RPMI7951 (cell line): ENCODE measurements at regions not wholly inside any gene's neighbourhood (a gene's known extent, or its start where the extent isn't known, plus 50 kb on each side); places are given as distances from the start of the nearest gene placed in this dataset.
A peak's percentile ranks its signal among the peaks of the same experiment; 100 is the strongest.
"Not testable (repeated sequence)": the region's sequence is repeated elsewhere in the genome, so short reads cannot be mapped to it uniquely, and the experiment has no call there.

Source experiments
- DNase-seq: peaks from one replicate; pipeline ENCODE4 v3.0.0-alpha.2; 2012; ENCODE audit warnings: low read depth

DNA sequence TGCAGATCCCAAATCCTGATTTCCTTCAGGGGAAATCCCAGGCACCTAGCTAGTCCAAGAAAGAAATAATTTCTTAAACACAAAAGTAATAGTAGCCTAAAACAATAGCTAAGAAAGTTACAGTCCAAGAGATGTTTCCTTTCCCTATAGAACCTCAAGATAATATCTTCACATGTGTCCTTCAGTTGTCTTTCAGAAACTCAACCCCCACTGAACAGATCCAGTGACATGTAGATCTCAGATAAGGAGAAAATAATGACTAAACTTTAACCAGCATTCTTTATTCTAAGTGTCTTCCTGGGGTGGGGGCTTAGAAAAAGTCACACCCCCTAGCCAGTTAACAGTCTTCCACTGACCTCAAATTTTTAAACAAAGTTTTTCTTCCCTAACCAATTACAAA is 131.3 kb upstream of the ADRA1B start:
- DNase-seq = no peak

DNA sequence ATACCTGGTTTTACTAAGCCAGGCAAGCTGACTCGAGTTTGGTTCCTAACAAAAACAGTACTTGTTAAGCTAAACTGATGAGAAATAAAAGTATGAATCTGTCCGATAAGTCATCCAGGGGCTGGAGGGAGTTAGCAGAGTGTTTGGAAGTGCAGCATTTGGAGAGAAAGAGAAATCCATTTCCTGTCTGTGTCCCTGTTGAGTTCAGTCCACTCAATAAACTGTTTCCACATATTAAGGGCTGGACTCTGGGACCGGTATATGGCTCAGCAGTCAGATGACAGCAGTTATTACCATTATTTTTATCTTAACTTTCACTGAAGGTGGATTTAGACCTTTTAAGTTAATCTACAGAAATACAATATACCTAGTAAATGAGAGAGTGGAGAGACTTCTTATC is 130.6 kb upstream of the ADRA1B start:
- DNase-seq = no peak

DNA sequence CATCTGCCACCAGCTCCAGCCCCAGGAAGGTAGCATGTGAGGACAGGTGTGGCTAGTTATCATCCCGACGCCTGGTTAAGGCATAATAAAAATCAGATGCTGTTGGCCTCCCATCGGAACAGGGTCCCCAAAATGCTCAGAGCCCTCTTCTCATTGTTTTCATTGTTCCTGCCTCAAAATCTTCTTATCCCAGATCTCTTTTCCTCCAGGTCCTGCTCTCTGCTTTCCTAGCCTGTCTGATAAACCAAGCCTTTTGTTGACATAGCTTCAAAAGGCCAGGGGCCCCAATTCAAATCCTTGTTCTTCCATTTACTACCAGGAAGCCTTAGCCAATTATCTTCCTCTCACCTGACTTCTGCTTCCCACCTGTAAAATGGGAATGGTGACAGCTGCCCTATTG is 130.1 kb upstream of the ADRA1B start:
- DNase-seq = no peak

DNA sequence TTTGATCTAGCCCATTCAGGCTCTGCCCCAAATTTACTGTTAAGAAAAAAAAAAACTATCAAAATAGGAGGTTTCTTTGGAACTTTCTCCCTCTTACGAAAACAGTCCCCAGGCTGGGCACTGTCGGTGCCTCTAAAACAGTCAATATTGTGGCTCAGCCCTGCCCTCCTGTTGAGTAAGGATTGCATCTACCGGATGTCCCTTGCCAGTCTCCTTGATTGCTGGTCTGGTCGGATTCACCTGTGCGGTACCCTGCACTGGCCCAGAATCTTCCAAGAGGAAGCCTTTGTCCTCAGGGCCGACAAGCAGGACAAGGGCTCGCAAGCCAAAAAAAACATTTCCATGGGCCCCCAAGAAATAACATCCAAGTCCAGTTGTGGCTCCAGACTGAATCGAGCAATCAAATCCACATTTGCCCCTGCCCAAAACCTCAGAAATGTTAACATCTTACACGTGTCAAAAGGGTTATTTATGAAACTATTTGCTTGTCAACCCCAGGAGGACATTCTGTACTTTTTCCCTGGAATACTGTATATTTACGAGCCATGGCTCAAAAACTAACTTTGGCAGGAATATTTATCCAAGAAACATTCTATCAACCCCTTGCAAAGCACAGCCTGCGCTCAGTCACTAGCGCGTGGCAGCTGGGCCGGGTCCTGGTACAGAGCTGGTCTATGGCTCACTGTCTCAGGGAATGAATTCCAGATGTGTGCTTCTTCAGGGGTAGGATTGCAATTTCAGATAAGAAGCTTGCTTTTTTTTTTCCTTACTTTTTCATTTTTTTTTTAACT is 129.2 kb upstream of the ADRA1B start:
- peak; percentile 46 for DNase-seq

DNA sequence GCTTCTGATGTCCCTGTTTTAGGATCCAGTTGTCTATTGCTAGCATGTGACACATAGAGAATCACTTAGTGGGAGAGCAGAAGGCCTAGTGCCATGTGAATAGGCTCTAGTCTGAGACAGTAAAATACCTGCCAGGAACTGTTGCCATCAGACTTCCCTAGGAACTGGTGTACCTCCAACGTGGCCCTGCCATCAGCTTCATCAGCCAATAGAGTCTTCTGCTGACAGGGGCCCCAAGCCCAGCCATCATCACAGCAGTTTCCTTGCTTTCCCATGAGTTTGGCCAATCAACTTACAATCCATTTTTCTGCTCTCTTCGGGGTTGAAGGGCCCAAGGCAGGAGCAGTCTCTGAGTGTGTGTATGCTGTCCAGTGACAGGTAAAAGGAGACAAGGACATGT is 128.4 kb upstream of the ADRA1B start:
- no peak for DNase-seq

DNA sequence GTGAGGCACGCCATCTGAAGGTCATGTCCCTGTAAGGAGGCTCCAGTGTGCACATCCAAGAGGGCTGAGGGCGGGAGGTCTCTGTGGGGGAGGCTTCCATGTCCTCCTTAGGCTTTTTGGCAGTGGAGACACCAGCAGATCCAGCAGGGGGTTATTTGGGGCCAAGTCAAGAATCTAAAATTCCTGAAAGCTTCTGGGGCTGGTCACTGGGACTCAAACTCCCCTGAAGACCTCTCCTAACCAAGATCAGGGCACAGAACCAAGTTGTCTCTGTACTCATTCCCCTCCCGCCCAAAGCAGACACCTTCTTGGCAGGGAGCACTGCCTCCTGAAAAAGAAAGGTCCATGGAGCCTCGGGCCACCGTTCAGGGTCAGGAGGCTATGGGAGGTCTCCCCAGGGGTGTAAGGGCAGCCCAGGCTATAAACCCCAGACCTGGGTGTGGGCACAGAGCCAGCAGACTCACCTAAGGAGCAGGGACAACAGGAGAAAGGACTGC is 127.4 kb upstream of the ADRA1B start:
- no peak for DNase-seq

GRCh38 chr5:159792180-159792579 is 124.1 kb upstream of the ADRA1B start:
- no peak for DNase-seq

DNA sequence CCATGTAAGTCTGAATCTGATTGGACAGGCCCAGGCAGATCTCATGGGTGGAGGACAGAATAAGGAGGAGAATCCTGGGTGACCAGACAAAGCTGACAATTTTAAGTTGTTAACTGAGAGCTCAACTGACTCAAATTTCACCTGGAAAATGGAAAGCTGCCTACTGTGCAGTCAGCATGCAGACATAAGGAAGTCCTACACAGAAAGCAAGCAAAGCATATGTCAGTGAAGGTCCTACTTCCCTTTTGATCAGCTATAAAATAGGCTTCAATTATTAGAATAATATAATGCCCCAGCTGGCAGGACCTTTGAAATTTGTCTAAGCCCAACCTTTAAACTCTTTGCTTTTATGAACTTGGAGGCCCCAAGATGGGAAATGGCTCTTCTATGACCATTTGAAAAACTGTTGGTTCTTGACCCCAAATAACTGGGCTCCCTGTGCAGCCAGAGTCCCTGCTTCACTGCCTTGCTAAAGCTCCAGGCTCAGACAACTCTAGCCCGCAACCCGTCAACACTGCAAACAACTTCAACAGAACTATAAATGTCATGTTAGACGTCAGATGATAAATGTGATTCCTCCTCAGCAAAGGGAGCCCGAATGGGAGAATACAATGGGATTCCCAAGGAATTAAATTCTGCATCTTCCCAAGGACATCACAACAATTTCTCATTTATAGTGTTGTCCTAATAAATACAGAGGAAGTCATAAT is 118.9 kb upstream of the ADRA1B start:
- DNase-seq = no peak

DNA sequence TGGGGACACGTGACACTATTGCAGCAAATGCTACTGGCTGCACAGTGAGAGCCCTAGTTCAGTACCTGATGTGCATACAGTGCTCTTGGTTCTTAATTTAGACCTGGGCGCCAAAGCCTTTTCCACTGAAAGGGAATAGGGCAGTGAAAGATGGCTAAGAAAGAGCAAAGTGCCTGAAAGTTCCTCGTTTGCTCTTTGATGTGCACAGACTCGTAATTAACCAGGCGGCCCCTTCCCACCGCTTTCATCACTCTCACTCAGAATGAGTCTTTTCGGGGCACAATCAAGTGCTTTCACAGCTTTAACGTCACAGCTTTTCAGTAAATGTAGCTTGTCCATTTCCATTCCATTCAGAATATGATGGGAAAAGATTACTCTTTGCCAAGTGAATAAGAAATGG is 116.6 kb upstream of the ADRA1B start:
- no peak for DNase-seq

GRCh38 chr5:159800131-159800840 is 116.0 kb upstream of the ADRA1B start:
- no peak for DNase-seq

GRCh38 chr5:159801303-159801702 is 115.0 kb upstream of the ADRA1B start:
- no peak for DNase-seq

DNA sequence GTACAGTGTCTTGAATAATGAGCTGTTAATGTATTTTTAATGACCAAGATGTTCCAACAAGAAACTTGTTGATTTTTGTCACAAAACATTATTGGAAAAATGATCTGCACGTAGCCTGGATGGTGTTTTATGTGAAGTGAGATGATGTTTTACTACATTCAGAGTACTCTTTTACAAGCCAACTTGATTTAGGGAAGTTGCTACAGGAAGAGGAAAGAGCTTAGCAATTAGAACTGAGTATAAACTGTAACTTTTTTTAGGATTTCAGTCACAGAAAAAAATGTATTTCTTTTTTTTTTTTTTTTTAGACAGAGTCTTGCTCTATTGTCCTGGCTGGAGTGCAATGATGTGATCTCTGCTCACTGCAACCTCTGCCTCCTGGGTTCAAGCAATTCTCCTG is 113.6 kb upstream of the ADRA1B start:
- no peak for DNase-seq

DNA sequence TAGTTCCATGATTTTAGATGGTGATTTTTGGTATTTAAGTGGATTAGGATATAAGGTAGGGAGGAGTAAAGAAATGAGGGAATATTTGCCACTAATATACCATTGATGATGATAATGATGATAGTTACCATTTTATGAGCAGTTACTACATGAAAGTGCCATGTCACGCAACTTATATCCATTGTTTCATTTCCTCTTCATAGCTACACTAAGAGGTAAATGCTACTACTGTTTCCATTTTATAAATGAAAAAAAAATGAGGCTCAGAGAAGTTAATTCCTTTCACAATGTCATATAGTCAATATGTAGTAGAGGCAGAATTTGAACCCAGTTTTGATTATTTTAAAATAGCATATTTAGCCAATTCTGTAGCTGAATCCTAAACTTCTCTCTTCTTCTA is 112.2 kb upstream of the ADRA1B start:
- DNase-seq = no peak

DNA sequence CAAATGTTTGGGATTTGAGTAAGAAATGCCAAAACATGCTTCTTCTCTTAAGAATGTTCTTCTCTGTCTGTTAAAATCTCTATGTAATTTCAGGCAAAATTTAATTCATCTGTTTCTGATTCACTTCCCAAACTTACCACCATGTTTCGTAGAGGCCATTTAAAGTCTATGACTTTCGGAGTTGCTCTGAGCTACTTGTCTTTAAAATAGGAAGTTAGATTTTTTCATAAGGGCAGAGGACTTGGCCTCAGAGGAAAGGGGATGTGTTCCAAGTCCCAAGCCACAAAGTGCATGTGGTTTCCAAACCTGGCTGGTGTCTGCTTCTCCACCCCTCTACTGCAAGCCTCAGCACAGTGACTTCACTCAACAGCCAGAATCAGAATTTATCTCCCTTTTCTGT is 111.3 kb upstream of the ADRA1B start:
- no peak for DNase-seq

- DNase-seq = not testable (repeated sequence)
Measured at GRCh38 chr5:159807135-159807534, 109.1 kb upstream of the ADRA1B start.

DNA sequence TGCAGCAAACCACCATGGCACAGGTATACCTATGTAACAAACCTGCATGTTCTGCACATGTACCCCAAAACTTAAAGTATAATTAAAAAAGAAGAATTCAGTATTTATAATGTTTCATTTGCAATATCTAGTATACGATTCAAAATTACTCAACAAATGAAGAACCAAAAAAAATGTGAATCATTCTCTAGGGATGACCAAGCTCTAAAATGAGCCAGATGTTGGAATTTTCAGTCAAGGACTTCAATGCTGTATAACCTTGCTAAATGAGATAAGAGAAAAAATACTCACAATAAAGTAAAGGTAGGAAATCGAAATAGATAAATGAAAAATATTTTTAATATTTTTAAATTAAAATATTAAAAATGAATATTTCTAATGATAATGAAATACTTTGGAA is 108.7 kb upstream of the ADRA1B start:
- no peak for DNase-seq

GRCh38 chr5:159811712-159812111 is 104.6 kb upstream of the ADRA1B start:
- DNase-seq = no peak

GRCh38 chr5:159812759-159813158 is 103.5 kb upstream of the ADRA1B start:
- DNase-seq = not testable (repeated sequence)

GRCh38 chr5:159814222-159814621 is 102.1 kb upstream of the ADRA1B start:
- DNase-seq = no peak

DNA sequence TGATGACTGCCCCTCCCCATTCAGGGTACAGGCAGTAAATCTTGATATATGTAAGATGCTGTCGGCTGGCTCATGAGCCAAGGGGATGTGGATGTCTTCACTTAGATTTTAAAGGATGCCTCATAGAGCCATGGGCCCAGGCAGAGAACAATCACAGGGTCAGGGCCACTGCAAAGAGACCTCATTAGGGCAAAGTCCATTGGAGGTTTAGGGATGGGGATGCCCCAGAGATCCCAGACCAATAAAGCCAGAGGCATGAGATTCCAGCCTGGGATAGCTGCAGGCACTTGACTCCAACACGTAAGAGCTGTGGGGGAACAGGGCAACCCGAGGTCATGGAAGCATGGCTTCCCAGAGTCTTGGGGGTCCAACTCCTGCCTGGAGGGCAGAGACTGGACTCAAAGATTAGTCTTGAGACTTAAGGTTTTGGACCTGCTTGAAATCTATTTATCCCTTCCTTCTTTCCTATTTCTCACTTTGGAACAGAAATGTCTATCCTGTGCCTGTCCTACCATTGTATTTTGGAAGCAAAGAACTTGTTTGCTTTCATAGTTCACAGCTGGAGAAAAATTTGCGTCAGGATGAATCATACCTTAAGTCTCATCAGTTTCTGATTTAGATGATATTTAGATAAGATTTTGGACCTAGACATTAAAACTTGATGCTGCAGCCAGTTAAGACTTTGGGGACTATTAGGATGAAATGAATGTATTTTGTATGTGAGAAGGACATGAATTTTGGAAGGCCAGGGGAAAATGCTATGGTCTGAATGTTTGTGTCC is 101.3 kb upstream of the ADRA1B start:
- no peak for DNase-seq

- DNase-seq = no peak
Measured at GRCh38 chr5:159817262-159818029, 98.8 kb upstream of the ADRA1B start.
